MM.1S (cell line): ENCODE measurements at regions not wholly inside any gene's neighbourhood (a gene's known extent, or its start where the extent isn't known, plus 50 kb on each side); places are given as distances from the start of the nearest gene placed in this dataset.

Source experiments
- CTCF ChIP-seq: fragments of 300-600 bp; sonication (generic); IDR thresholded peaks from 2 replicates; pipeline ENCODE4 v1.5.1; 2016; ENCODE audit warnings: antibody characterized with exemption, low read length, mixed read lengths
- EZH2 ChIP-seq: fragments of 300-600 bp; sonication (generic); optimal IDR thresholded peaks from 2 replicates; pipeline ENCODE3; 2017; ENCODE audit warnings: low read depth, mild to moderate bottlenecking, antibody characterized with exemption, low read length, mixed read lengths
- EZH2phosphoT487 ChIP-seq: fragments of 300-600 bp; sonication (generic); IDR thresholded peaks from 2 replicates; pipeline ENCODE4 v1.6.1; 2018; ENCODE audit warnings: antibody characterized with exemption, low read length

DNA sequence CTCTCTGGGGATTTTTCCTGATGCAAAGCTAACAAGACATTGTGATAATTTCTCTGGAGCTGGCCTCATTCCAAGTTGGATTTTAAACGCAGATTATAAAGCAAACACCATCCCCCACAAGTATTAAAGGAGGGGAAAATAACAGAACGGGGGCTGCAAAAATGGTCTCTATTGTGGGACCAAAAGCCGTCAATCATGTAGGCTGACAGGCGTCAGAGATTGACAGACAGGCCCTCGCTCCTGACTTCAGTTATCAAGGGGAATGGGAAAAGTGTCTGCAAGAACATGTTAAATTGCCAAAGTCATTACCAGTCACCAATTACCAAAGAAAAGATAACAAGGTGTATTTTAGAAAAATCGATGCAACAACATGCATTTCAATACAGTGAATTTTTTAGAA, 307.4 kb upstream of the POU3F1 start:
- no peak for TF ChIP-seq EZH2phosphoT487
- no peak for TF ChIP-seq CTCF
- no peak for TF ChIP-seq EZH2
